CD4-positive, CD25-positive, alpha-beta regulatory T cell (primary cell): ENCODE measurements at regions not wholly inside any gene's neighbourhood (a gene's known extent, or its start where the extent isn't known, plus 50 kb on each side); places are given as distances from the start of the nearest gene placed in this dataset.

Source experiments
- ATAC-seq, 2 donors: fragments of 150-1000 bp; cut with Tn5 transposase; one replicate each; pipeline ENCODE4 v1.10.0; 2021; ENCODE audit warnings: low read depth in 2 of 2, moderate number of reproducible peaks in 2 of 2, moderate library complexity in 1 of 2
- DNase-seq, 3 donors: peaks; one replicate each; pipeline versions ENCODE4 v3.0.0 to v3.0.0-alpha.2; 2012 to 2022; ENCODE audit warnings: mixed read lengths in 1 of 3
- H3K27ac ChIP-seq: one replicate; pipeline ENCODE4 v1.7.0; 2013; ENCODE audit warnings: mild to moderate bottlenecking, low read length; ENCODE audit not compliant: insufficient read depth, poor library complexity, severe bottlenecking
- H3K27me3 ChIP-seq: one replicate; pipeline ENCODE4 v1.7.0; 2013; ENCODE audit warnings: low read length; ENCODE audit not compliant: control insufficient read depth, insufficient read depth
- H3K36me3 ChIP-seq: one replicate; pipeline ENCODE4 v1.7.0; 2013; ENCODE audit warnings: mild to moderate bottlenecking, low read length, moderate library complexity; ENCODE audit not compliant: control insufficient read depth, insufficient read depth
- H3K4me1 ChIP-seq: 2 replicates; pipeline ENCODE4 v1.7.0; 2013; ENCODE audit warnings: mild to moderate bottlenecking, low read length; ENCODE audit not compliant: insufficient read depth, control insufficient read depth, poor library complexity, severe bottlenecking
- H3K4me3 ChIP-seq: one replicate; pipeline ENCODE4 v1.7.0; 2013; ENCODE audit warnings: low read depth, mild to moderate bottlenecking, low read length, moderate library complexity
- H3K9me3 ChIP-seq, 2 experiments: 1 replicate in 1 of 2; 2 replicates in 1 of 2; pipeline ENCODE4 v1.7.0; 2013; ENCODE audit warnings: low read length in 2 of 2, mild to moderate bottlenecking in 1 of 2, moderate library complexity in 1 of 2; ENCODE audit not compliant: control insufficient read depth in 2 of 2
- H3K27ac Mint-ChIP-seq, 3 donors: one replicate each; pipeline ENCODE4 v1.8.0; 2020 to 2022; ENCODE audit warnings: mild to moderate bottlenecking in 3 of 3, mixed read lengths in 3 of 3, moderate library complexity in 2 of 3
- H3K27me3 Mint-ChIP-seq: one replicate; pipeline ENCODE4 v1.8.0; 2022; ENCODE audit warnings: mild to moderate bottlenecking, mixed read lengths
- H3K36me3 Mint-ChIP-seq: one replicate; pipeline ENCODE4 v1.8.0; 2020; ENCODE audit warnings: mixed read lengths
- H3K4me1 Mint-ChIP-seq, 4 donors: one replicate each; pipeline ENCODE4 v1.8.0; 2020 to 2022; ENCODE audit warnings: mixed read lengths in 4 of 4, mild to moderate bottlenecking in 1 of 4
- H3K4me3 Mint-ChIP-seq, 4 donors: one replicate each; pipeline ENCODE4 v1.8.0; 2020 to 2022; ENCODE audit warnings: mild to moderate bottlenecking in 4 of 4, mixed read lengths in 4 of 4, moderate library complexity in 3 of 4
- H3K9me3 Mint-ChIP-seq, 7 donors: one replicate each; pipeline ENCODE4 v1.8.0; 2020 to 2022; ENCODE audit warnings: mixed read lengths in 7 of 7, mild to moderate bottlenecking in 3 of 7, moderate library complexity in 2 of 7

DNA sequence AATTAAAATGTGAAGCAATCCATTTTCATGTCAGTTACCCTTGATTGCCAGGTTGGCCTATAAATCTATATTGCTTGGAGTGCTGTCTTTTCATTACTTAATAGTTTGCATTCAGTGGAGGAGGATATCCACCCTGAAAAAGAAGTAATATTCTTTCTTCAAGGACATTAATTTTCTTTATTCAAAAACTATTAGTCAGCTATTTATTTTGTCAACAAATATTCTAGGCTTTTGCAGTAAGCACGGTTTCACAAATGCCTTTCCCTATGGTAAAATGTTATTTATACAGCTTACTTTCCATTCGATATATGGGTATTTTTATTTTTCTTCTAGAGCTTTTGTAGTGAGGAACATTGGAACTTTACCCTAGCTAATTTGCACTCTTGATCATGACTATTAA lies 1176.9 kb upstream of the NUDT12 start:
- Histone ChIP-seq H3K36me3 (no peaks in the 10 kb centered on the region), H3K27ac (no peak overlapping the region), H3K27me3 (no peaks in the 10 kb centered on the region), H3K4me1 (no peaks in the 10 kb centered on the region), H3K9me3 (peaks cover 0 to 2% of the 10 kb centered on the region in 2 experiments), H3K4me3 (no peak overlapping the region)
- DNase-seq: no peak
- Mint-ChIP-seq H3K9me3 (peaks cover 0 to 33% (median 7%) of the 10 kb centered on the region in 7 donors), H3K27ac (no peak overlapping the region), H3K27me3 (no peaks in the 10 kb centered on the region), H3K4me3 (no peak overlapping the region), H3K4me1 (no peaks in the 10 kb centered on the region), H3K36me3 (no peaks in the 10 kb centered on the region)
- ATAC-seq: no peak

DNA sequence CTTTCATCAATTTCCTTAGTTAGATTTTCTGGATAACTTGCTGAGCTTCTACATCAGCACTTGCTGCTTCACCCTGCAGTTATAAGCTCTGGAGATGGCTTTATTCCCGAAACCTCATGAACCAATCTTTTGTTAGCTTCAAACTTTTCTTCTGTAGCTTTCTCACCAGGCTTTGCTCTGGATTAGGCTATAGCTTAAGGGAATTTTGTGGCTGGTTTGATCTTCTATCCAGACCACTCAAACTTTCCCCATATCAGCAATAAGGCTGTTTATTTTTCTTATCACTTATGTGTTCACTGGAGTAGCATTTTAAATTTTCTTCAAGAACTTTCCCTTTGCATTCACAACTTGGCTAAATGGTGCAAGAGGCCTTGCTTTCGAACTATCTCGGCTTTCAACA lies 1173.5 kb upstream of the NUDT12 start:
- H3K4me1 ChIP-seq: no peaks in the 10 kb centered on the region
- no peaks in the 10 kb centered on the region for H3K36me3 ChIP-seq
- H3K27me3 ChIP-seq: no peaks in the 10 kb centered on the region
- no peaks in the 10 kb centered on the region for H3K9me3 ChIP-seq
- no peaks in the 10 kb centered on the region for H3K27me3 Mint-ChIP-seq
- no peaks in the 10 kb centered on the region for H3K4me1 Mint-ChIP-seq
- H3K27ac ChIP-seq: no peak overlapping the region
- H3K27ac Mint-ChIP-seq: no peak overlapping the region
- H3K9me3 Mint-ChIP-seq: peaks cover 0 to 20% (median 3%) of the 10 kb centered on the region in 7 donors
- ATAC-seq (no peak), DNase-seq (no peak)
- H3K4me3 ChIP-seq: no peak overlapping the region
- no peak overlapping the region for H3K4me3 Mint-ChIP-seq
- H3K36me3 Mint-ChIP-seq: no peaks in the 10 kb centered on the region

- Histone ChIP-seq H3K9me3 (peaks cover 0 to 3% of the 10 kb centered on the region in 2 experiments), H3K27me3 (no peaks in the 10 kb centered on the region), H3K27ac (no peak overlapping the region), H3K36me3 (no peaks in the 10 kb centered on the region), H3K4me1 (no peaks in the 10 kb centered on the region), H3K4me3 (no peak overlapping the region)
- Mint-ChIP-seq H3K4me3 (no peak overlapping the region), H3K27me3 (no peaks in the 10 kb centered on the region), H3K9me3 (peaks cover 0 to 20% (median 6%) of the 10 kb centered on the region in 7 donors), H3K27ac (no peak overlapping the region), H3K4me1 (no peaks in the 10 kb centered on the region), H3K36me3 (no peaks in the 10 kb centered on the region)
- no peak for DNase-seq
- no peak for ATAC-seq
Observed at GRCh38 chr5:104734046-104734445, 1171.5 kb upstream of the NUDT12 start.

- DNase-seq (no peak), ATAC-seq (no peak)
- H3K27ac Mint-ChIP-seq: no peak overlapping the region
- H3K36me3 Mint-ChIP-seq: no peaks in the 10 kb centered on the region
- no peaks in the 10 kb centered on the region for H3K4me1 Mint-ChIP-seq
- H3K27me3 Mint-ChIP-seq: no peaks in the 10 kb centered on the region
- no peaks in the 10 kb centered on the region for H3K4me1 ChIP-seq
- H3K27me3 ChIP-seq: no peaks in the 10 kb centered on the region
- H3K4me3 ChIP-seq: no peak overlapping the region
- no peaks in the 10 kb centered on the region for H3K36me3 ChIP-seq
- peaks cover 0 to 3% of the 10 kb centered on the region in 2 experiments for H3K9me3 ChIP-seq
- peaks cover 0 to 20% (median 6%) of the 10 kb centered on the region in 7 donors for H3K9me3 Mint-ChIP-seq
- no peak overlapping the region for H3K4me3 Mint-ChIP-seq
- no peak overlapping the region for H3K27ac ChIP-seq
Observed at GRCh38 chr5:104733063-104733669, 1170.6 kb upstream of the NUDT12 start.

- Histone ChIP-seq H3K27ac (no peak overlapping the region), H3K4me1 (no peaks in the 10 kb centered on the region), H3K27me3 (no peaks in the 10 kb centered on the region), H3K4me3 (no peak overlapping the region), H3K36me3 (no peaks in the 10 kb centered on the region), H3K9me3 (peaks cover 0 to 3% of the 10 kb centered on the region in 2 experiments)
- DNase-seq: no peak
- no peak overlapping the region for H3K4me3 Mint-ChIP-seq
- no peak overlapping the region for H3K27ac Mint-ChIP-seq
- H3K9me3 Mint-ChIP-seq: peaks cover 0 to 19% (median 6%) of the 10 kb centered on the region in 7 donors
- ATAC-seq: no peak
- no peaks in the 10 kb centered on the region for H3K27me3 Mint-ChIP-seq
- H3K36me3 Mint-ChIP-seq: no peaks in the 10 kb centered on the region
- H3K4me1 Mint-ChIP-seq: no peaks in the 10 kb centered on the region
Observed at GRCh38 chr5:104731331-104731730, 1168.7 kb upstream of the NUDT12 start.

DNA sequence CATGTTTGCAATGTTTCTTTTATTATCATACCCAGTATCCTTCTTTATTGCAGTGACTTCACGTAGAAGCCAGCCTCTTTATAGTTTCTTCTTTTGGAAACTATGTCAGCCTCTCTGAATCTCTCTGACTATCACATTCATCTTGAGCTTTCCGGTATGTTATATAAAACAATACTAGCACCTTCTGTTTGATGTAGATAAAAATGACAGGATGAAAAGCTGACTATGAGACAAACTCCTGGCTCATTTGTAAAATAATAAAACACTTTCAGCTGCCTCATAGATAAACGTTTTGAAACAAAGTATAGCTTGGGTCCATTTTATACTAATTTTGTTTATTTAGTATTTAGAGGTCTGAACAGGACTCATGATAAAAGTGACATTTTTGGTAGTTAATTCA lies 1145.4 kb upstream of the NUDT12 start:
- Mint-ChIP-seq H3K4me1 (no peaks in the 10 kb centered on the region), H3K4me3 (no peak overlapping the region), H3K27ac (no peak overlapping the region), H3K9me3 (peaks cover 1 to 33% (median 5%) of the 10 kb centered on the region in 7 donors), H3K27me3 (no peaks in the 10 kb centered on the region), H3K36me3 (no peaks in the 10 kb centered on the region)
- no peaks in the 10 kb centered on the region for H3K4me1 ChIP-seq
- no peak overlapping the region for H3K27ac ChIP-seq
- no peaks in the 10 kb centered on the region for H3K27me3 ChIP-seq
- peaks cover 1 to 8% of the 10 kb centered on the region in 2 experiments for H3K9me3 ChIP-seq
- no peak for ATAC-seq
- no peaks in the 10 kb centered on the region for H3K36me3 ChIP-seq
- DNase-seq: no peak
- no peak overlapping the region for H3K4me3 ChIP-seq

DNA sequence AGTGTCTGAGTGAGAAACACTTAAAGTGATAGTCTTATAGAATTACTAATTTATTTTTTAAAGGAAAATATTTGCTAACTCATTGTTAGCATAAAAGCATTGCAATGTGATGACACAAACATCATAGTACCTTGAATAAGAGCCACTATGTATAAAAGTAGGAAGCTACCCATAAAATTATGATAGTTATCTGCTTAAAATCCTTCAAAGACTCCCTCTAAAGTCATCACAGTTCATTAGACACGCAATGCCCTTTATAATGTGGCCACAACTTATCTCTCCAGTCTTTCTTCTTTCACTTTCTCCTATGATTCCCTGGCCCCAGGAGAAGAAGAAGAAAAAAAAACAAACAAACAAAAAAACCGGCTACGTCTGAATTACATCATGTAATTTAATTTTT lies 1144.0 kb upstream of the NUDT12 start:
- Histone ChIP-seq H3K27me3 (no peaks in the 10 kb centered on the region), H3K27ac (no peak overlapping the region), H3K36me3 (no peaks in the 10 kb centered on the region), H3K4me3 (no peak overlapping the region), H3K4me1 (no peaks in the 10 kb centered on the region), H3K9me3 (no peaks in the 10 kb centered on the region)
- H3K4me3 Mint-ChIP-seq: no peak overlapping the region
- no peaks in the 10 kb centered on the region for H3K27me3 Mint-ChIP-seq
- H3K36me3 Mint-ChIP-seq: no peaks in the 10 kb centered on the region
- H3K4me1 Mint-ChIP-seq: no peaks in the 10 kb centered on the region
- DNase-seq (no peak), ATAC-seq (no peak)
- H3K27ac Mint-ChIP-seq: no peak overlapping the region
- H3K9me3 Mint-ChIP-seq: peaks cover 1 to 30% (median 7%) of the 10 kb centered on the region in 7 donors

GRCh38 chr5:104702212-104702611 lies 1139.6 kb upstream of the NUDT12 start:
- Mint-ChIP-seq H3K27ac (no peak overlapping the region), H3K4me1 (no peaks in the 10 kb centered on the region), H3K9me3 (peaks cover 0 to 15% (median 7%) of the 10 kb centered on the region in 7 donors), H3K4me3 (no peak overlapping the region), H3K36me3 (no peaks in the 10 kb centered on the region), H3K27me3 (no peaks in the 10 kb centered on the region)
- no peak for DNase-seq
- ATAC-seq: no peak
- Histone ChIP-seq H3K4me3 (no peak overlapping the region), H3K4me1 (no peaks in the 10 kb centered on the region), H3K27me3 (no peaks in the 10 kb centered on the region), H3K9me3 (peaks cover 0 to 18% of the 10 kb centered on the region in 2 experiments), H3K36me3 (no peaks in the 10 kb centered on the region), H3K27ac (no peak overlapping the region)
